Fibroblast of villous mesenchyme (primary cell): ENCODE measurements at regions not wholly inside any gene's neighbourhood (a gene's known extent, or its start where the extent isn't known, plus 50 kb on each side); places are given as distances from the start of the nearest gene placed in this dataset.

Experiments used
- DNase-seq: peaks from one replicate; pipeline ENCODE4 v3.0.0-alpha.2; 2010; ENCODE audit warnings: low read depth
- H3K4me3 ChIP-seq: 2 replicates; pipeline ENCODE4 v1.5.1; 2011; ENCODE audit warnings: low read depth, mild to moderate bottlenecking, low read length
- CTCF ChIP-seq: IDR thresholded peaks from 2 replicates; pipeline ENCODE4 v1.5.1; 2012; ENCODE audit warnings: low read depth, mild to moderate bottlenecking, low read length; ENCODE audit not compliant: insufficient read depth

GRCh38 chr3:147471741-147472140 lies 62.6 kb downstream of the ZIC1 start:
- no peak for TF ChIP-seq CTCF
- no peak overlapping the region for H3K4me3 ChIP-seq
- DNase-seq = no peak

- H3K4me3 ChIP-seq = no peak overlapping the region
- no peak for TF ChIP-seq CTCF
- no peak for DNase-seq
Observed at GRCh38 chr3:147472846-147473245, 63.7 kb downstream of the ZIC1 start.

- no peak for DNase-seq
- no peak overlapping the region for H3K4me3 ChIP-seq
- no peak for TF ChIP-seq CTCF
Observed at GRCh38 chr3:147483145-147483544, 74.0 kb downstream of the ZIC1 start.

GRCh38 chr3:147483578-147483977 lies 74.4 kb downstream of the ZIC1 start:
- TF ChIP-seq CTCF = no peak
- no peak for DNase-seq

GRCh38 chr3:147493065-147493464 lies 83.9 kb downstream of the ZIC1 start:
- no peak for TF ChIP-seq CTCF

More at GRCh38 chr3:147483578-147483977, 74.4 kb downstream of the ZIC1 start:
- no peak overlapping the region for H3K4me3 ChIP-seq

GRCh38 chr3:147493666-147494065 lies 84.5 kb downstream of the ZIC1 start:
- no peak for DNase-seq
- no peak overlapping the region for H3K4me3 ChIP-seq
- TF ChIP-seq CTCF = no peak

More at GRCh38 chr3:147493065-147493464, 83.9 kb downstream of the ZIC1 start:
- DNase-seq = no peak
- H3K4me3 ChIP-seq = no peak overlapping the region

- no peak for TF ChIP-seq CTCF
- no peak for DNase-seq
- no peak overlapping the region for H3K4me3 ChIP-seq
Observed at GRCh38 chr3:147497286-147497685, 88.1 kb downstream of the ZIC1 start.
